Karpas-422 (cell line): ENCODE measurements at regions not wholly inside any gene's neighbourhood (a gene's known extent, or its start where the extent isn't known, plus 50 kb on each side); places are given as distances from the start of the nearest gene placed in this dataset.

Experiments used
- DNase-seq: peaks from one replicate; pipeline ENCODE4 v3.0.0-alpha.2; 2015
- H2AFZ ChIP-seq: fragments of 200-600 bp; sonication (generic); 2 replicates; pipeline ENCODE4 v1.6.1; 2014; ENCODE audit warnings: antibody characterized with exemption, low read length, mixed read lengths
- H3K27ac ChIP-seq: fragments of 200-600 bp; sonication (generic); 2 replicates; pipeline ENCODE4 v1.5.1; 2014; ENCODE audit warnings: mild to moderate bottlenecking, low read length, moderate library complexity
- H3K27me3 ChIP-seq: fragments of 200-600 bp; sonication (generic); 2 replicates; pipeline ENCODE4 v1.6.1; 2014; ENCODE audit warnings: low read length, mixed read lengths
- H3K36me3 ChIP-seq: fragments of 200-600 bp; sonication (generic); 2 replicates; pipeline ENCODE4 v1.6.1; 2014; ENCODE audit warnings: low read length, mixed read lengths; ENCODE audit not compliant: insufficient read depth
- H3K4me1 ChIP-seq: fragments of 200-600 bp; sonication (generic); 2 replicates; pipeline ENCODE4 v1.6.1; 2014; ENCODE audit warnings: mild to moderate bottlenecking, low read length, mixed read lengths
- H3K4me2 ChIP-seq: fragments of 200-600 bp; sonication (generic); 2 replicates; pipeline ENCODE4 v1.6.1; 2014; ENCODE audit warnings: low read length, low read depth, mild to moderate bottlenecking; ENCODE audit not compliant: poor library complexity, severe bottlenecking
- H3K4me3 ChIP-seq: fragments of 200-600 bp; sonication (generic); 2 replicates; pipeline ENCODE4 v1.5.1; 2014; ENCODE audit warnings: mild to moderate bottlenecking, antibody characterized with exemption, low read length, mixed read lengths
- H3K79me2 ChIP-seq: fragments of 200-600 bp; sonication (generic); 2 replicates; pipeline ENCODE4 v1.6.1; 2014; ENCODE audit warnings: mild to moderate bottlenecking, low read length, mixed read lengths
- H3K9ac ChIP-seq: fragments of 200-600 bp; sonication (generic); 2 replicates; pipeline ENCODE4 v1.6.0; 2014; ENCODE audit warnings: low read length
- H3K9me2 ChIP-seq: fragments of 200-600 bp; sonication (generic), shearing (Covaris generic); replicated peaks from 2 replicates; pipeline ENCODE4 v1.6.0; 2014; ENCODE audit warnings: mild to moderate bottlenecking, low read length, moderate library complexity; ENCODE audit not compliant: insufficient read depth
- H3K9me3 ChIP-seq: fragments of 300-700, 200-600 bp; sonication (generic); 2 replicates; pipeline ENCODE4 v1.6.1; 2014; ENCODE audit warnings: low read length, mixed read lengths
- H4K20me1 ChIP-seq: fragments of 200-600 bp; sonication (generic); 2 replicates; pipeline ENCODE4 v1.6.1; 2014; ENCODE audit warnings: mild to moderate bottlenecking, antibody characterized with exemption, low read length, low read depth; ENCODE audit not compliant: insufficient read depth

DNA sequence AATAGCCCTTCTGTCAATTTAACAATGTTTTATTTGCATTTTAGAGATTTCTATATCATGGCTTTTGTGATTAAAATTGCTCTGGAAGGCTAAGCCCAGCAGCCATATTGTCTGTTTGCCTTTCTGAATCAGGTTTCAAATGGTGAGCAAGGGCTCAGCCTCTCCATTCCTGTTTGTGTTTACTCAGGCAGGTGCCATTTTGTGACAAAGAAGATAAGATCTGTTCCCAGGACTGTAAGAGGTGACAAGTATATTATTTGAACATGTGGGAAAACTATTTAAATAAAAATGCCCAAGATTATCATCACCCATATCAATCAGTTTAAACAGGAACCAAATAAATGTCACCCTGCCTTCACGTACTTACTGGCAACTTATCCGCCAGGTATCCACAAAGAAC lies 641.3 kb upstream of the KLF4 start:
- no peak overlapping the region for H3K4me2 ChIP-seq
- DNase-seq: no peak
- no peaks in the 10 kb centered on the region for H3K36me3 ChIP-seq

DNA sequence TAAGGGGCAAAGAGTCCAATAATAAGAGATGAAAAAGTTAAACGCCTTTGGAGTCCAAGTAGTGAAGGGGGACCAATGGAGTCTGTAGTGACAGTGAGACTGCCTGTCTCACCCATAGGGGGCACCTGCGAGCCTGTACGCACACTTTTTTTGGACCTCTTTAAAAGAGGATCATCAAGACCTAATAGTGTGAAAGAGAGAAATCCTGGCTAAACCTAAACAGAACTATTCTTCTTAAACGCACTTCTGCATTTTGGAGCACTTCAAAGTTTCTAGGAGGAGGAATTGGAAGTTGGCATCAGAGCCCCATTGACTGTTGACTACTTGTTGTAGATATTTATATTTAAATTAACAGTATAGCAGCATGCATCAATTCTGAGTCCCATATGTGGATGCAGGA lies 636.1 kb upstream of the KLF4 start:
- DNase-seq: peak; percentile 57
- Histone ChIP-seq H3K4me3 (no peak overlapping the region), H3K4me1 (no peaks in the 10 kb centered on the region), H2AFZ (no peak overlapping the region), H3K79me2 (no peaks in the 10 kb centered on the region), H3K9me3 (no peaks in the 10 kb centered on the region), H3K27ac (no peak overlapping the region), H3K9ac (no peak overlapping the region), H3K27me3 (no peaks in the 10 kb centered on the region), H3K9me2 (no peaks in the 10 kb centered on the region), H3K4me2 (no peak overlapping the region), H3K36me3 (no peaks in the 10 kb centered on the region), H4K20me1 (no peaks in the 10 kb centered on the region)

More for the DNA sequence above, 641.3 kb upstream of the KLF4 start:
- no peak overlapping the region for H3K4me3 ChIP-seq
- H3K4me1 ChIP-seq: no peaks in the 10 kb centered on the region
- no peaks in the 10 kb centered on the region for H4K20me1 ChIP-seq
- H3K9ac ChIP-seq: no peak overlapping the region
- no peak overlapping the region for H2AFZ ChIP-seq
- H3K27ac ChIP-seq: no peak overlapping the region
- no peaks in the 10 kb centered on the region for H3K79me2 ChIP-seq
- H3K27me3 ChIP-seq: no peaks in the 10 kb centered on the region
- H3K9me2 ChIP-seq: no peaks in the 10 kb centered on the region
- H3K9me3 ChIP-seq: no peaks in the 10 kb centered on the region

DNA sequence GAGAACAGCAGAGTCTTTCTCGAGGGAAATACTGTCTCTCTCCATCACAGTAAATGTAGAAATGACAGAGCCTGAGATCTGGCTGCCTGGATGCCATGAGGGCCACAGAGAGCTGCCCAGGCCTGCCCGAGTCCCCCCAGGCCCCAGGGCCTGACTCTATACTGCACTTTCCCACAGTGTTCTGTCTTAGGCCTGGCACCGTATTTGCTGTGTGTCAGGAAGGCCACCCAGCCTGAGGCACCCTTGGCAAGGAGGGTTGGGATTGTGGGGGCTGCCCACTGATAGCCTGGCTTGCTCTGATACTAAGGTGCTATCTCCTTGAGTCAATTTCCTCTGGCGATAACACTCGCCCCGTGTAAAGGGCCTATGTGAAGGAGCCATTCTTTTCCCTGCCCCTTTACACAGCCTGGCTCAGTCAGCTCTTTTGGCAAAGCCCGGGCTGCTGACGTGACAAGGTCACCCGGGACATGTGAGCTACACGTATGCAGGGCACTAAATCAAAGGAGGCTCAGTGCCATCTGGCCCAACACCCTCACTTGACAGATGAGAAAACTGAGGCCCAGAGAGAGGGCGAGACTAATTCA lies 630.1 kb upstream of the KLF4 start:
- H2AFZ ChIP-seq: no peak overlapping the region
- no peaks in the 10 kb centered on the region for H3K79me2 ChIP-seq
- H3K4me2 ChIP-seq: no peak overlapping the region
- H3K36me3 ChIP-seq: no peaks in the 10 kb centered on the region
- no peak overlapping the region for H3K27ac ChIP-seq
- H4K20me1 ChIP-seq: no peaks in the 10 kb centered on the region
- no peaks in the 10 kb centered on the region for H3K9me3 ChIP-seq
- DNase-seq: no peak
- 0 out of 2 replicates have a peak, but pooled peaks cover 2% of the 10 kb centered on the region for H3K27me3 ChIP-seq
- no peaks in the 10 kb centered on the region for H3K4me1 ChIP-seq
- H3K9me2 ChIP-seq: no peaks in the 10 kb centered on the region
- H3K9ac ChIP-seq: no peak overlapping the region
- no peak overlapping the region for H3K4me3 ChIP-seq

DNA sequence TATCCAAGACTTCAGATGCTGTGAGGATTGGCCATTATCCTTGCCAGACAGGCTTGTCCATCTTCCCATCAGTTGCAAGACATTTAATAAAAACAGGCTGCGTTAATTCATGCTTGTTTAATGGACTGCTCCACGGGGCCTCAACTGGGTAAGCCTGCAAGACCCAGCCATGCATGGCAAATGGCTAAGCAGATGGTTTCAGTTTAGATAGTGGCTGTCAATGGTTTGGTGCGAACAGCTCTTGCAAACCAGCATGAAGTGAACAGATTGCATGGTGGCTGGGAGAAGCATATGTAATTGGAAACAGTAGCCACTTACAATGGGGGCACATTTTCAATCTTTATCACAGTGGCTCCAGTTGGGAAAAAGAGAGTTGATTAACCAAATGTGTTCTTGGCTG lies 628.2 kb upstream of the KLF4 start:
- Histone ChIP-seq H2AFZ (no peak overlapping the region), H3K4me1 (no peaks in the 10 kb centered on the region), H3K9me2 (no peaks in the 10 kb centered on the region), H3K79me2 (no peaks in the 10 kb centered on the region), H3K9me3 (no peaks in the 10 kb centered on the region), H4K20me1 (no peaks in the 10 kb centered on the region), H3K27me3 (0 out of 2 replicates have a peak, but pooled peaks cover 2% of the 10 kb centered on the region), H3K9ac (no peak overlapping the region), H3K4me3 (no peak overlapping the region), H3K36me3 (no peaks in the 10 kb centered on the region), H3K4me2 (no peak overlapping the region), H3K27ac (no peak overlapping the region)
- DNase-seq: no peak

DNA sequence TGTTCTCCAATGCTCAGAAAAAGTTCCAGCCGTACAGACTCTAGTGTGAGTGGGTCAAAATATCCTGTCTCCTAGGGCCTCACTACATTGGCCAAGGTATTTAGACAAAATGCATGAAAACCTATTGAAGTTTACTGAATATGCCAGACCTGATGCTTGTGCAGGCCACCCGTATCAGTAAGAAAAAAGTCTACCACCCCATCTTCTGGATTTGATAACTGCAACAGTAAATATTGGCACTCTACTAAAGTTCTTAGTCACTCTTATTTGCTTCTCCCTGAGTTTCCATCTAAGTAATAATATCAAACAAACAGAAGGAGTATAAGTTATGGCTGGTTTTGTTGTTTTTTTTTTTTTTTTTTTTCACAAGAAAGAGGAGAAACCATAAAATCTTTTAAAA lies 627.7 kb upstream of the KLF4 start:
- Histone ChIP-seq H3K4me1 (no peaks in the 10 kb centered on the region), H3K4me3 (no peak overlapping the region), H3K79me2 (no peaks in the 10 kb centered on the region), H3K4me2 (no peak overlapping the region), H2AFZ (no peak overlapping the region), H3K36me3 (no peaks in the 10 kb centered on the region), H3K9me2 (no peaks in the 10 kb centered on the region), H3K9ac (no peak overlapping the region), H3K9me3 (no peaks in the 10 kb centered on the region), H3K27ac (no peak overlapping the region), H4K20me1 (no peaks in the 10 kb centered on the region), H3K27me3 (0 out of 2 replicates have a peak, but pooled peaks cover 2% of the 10 kb centered on the region)
- no peak for DNase-seq

DNA sequence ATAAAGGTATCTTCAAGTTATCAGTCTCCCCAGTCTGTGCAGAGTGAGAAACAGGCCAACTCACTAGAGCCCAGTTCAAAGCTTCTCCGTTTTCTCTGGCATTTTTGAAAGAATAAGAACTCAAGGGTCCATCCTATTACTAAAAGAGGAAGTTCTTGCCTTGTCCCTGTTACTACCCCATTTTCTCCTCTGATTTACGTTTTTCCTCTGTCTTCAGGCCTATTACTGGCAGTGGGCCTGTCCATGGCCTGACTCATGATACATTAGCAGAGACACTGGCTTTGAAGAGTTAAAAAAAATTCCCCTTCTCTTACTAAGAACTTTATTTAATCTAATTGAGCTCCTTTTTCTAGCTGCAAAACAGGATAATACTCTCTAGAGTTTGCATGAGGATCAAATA lies 624.0 kb upstream of the KLF4 start:
- no peaks in the 10 kb centered on the region for H3K9me3 ChIP-seq
- no peaks in the 10 kb centered on the region for H3K79me2 ChIP-seq
- H3K4me2 ChIP-seq: no peak overlapping the region
- H3K9me2 ChIP-seq: no peaks in the 10 kb centered on the region
- H3K4me3 ChIP-seq: no peak overlapping the region
- DNase-seq: no peak
- no peaks in the 10 kb centered on the region for H3K4me1 ChIP-seq
- no peak overlapping the region for H3K27ac ChIP-seq
- H3K27me3 ChIP-seq: no peaks in the 10 kb centered on the region
- no peaks in the 10 kb centered on the region for H4K20me1 ChIP-seq
- H2AFZ ChIP-seq: no peak overlapping the region
- H3K9ac ChIP-seq: no peak overlapping the region
- H3K36me3 ChIP-seq: no peaks in the 10 kb centered on the region

GRCh38 chr9:108109927-108110690 lies 620.5 kb upstream of the KLF4 start:
- H3K4me2 ChIP-seq: no peak overlapping the region
- no peaks in the 10 kb centered on the region for H3K9me2 ChIP-seq
- no peaks in the 10 kb centered on the region for H3K36me3 ChIP-seq
- H3K27ac ChIP-seq: no peak overlapping the region
- H3K9ac ChIP-seq: no peak overlapping the region
- H3K4me3 ChIP-seq: no peak overlapping the region
- no peaks in the 10 kb centered on the region for H3K4me1 ChIP-seq
- peak; percentile 17 for DNase-seq
- H3K9me3 ChIP-seq: no peaks in the 10 kb centered on the region
- H3K79me2 ChIP-seq: no peaks in the 10 kb centered on the region
- no peak overlapping the region for H2AFZ ChIP-seq
- H4K20me1 ChIP-seq: no peaks in the 10 kb centered on the region
- H3K27me3 ChIP-seq: no peaks in the 10 kb centered on the region

- Histone ChIP-seq H3K4me2 (no peak overlapping the region), H4K20me1 (no peaks in the 10 kb centered on the region)
These were observed 619.4 kb upstream of the KLF4 start for GRCh38 chr9:108108852-108109448.

More at GRCh38 chr9:108108852-108109448, 619.4 kb upstream of the KLF4 start:
- Histone ChIP-seq H3K9me2 (no peaks in the 10 kb centered on the region), H3K79me2 (no peaks in the 10 kb centered on the region), H3K36me3 (no peaks in the 10 kb centered on the region), H3K4me3 (no peak overlapping the region), H3K27ac (no peak overlapping the region), H3K27me3 (no peaks in the 10 kb centered on the region), H3K9me3 (no peaks in the 10 kb centered on the region), H3K9ac (no peak overlapping the region), H3K4me1 (no peaks in the 10 kb centered on the region), H2AFZ (no peak overlapping the region)
- DNase-seq: peak; percentile 2
